ENCODE measurements at regions not wholly inside any gene's neighbourhood (a gene's known extent, or its start where the extent isn't known, plus 50 kb on each side); places are given as distances from the start of the nearest gene placed in this dataset.

DNA sequence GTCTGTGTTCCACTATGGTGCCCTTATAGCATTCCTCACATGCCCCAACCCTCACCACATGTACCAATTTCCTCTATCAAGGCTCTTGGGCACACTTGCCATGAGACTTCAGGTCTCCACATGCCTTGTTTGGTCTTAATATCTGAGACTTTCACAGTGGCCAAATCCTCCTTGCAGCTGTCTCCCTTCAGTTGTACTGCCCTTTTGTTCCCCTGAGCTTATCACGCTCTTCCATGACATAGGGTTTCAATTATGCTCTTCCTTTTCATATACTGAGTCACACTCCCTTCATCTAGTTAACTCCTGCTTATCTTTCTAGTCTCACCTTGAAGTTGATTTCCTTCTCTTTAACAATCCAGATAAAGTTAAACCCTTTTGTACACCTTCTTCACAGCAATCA lies 212.9 kb downstream of the PDHA2 start:
- TF ChIP-seq, protein P1, sequence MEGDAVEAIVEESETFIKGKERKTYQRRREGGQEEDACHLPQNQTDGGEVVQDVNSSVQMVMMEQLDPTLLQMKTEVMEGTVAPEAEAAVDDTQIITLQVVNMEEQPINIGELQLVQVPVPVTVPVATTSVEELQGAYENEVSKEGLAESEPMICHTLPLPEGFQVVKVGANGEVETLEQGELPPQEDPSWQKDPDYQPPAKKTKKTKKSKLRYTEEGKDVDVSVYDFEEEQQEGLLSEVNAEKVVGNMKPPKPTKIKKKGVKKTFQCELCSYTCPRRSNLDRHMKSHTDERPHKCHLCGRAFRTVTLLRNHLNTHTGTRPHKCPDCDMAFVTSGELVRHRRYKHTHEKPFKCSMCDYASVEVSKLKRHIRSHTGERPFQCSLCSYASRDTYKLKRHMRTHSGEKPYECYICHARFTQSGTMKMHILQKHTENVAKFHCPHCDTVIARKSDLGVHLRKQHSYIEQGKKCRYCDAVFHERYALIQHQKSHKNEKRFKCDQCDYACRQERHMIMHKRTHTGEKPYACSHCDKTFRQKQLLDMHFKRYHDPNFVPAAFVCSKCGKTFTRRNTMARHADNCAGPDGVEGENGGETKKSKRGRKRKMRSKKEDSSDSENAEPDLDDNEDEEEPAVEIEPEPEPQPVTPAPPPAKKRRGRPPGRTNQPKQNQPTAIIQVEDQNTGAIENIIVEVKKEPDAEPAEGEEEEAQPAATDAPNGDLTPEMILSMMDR (IDR thresholded peaks at IDR 0.05; ENCODE audit: low read depth, low read length, missing input control) = no peak
- no peak for TF ChIP-seq RAD21 (IDR thresholded peaks at IDR 0.05)
- TF ChIP-seq EGR1 (IDR thresholded peaks at IDR 0.05; ENCODE audit: low read depth in 2 of 2) = no peak
- TF ChIP-seq JUND (IDR thresholded peaks at IDR 0.05) = no peak
- TF ChIP-seq, protein P2, sequence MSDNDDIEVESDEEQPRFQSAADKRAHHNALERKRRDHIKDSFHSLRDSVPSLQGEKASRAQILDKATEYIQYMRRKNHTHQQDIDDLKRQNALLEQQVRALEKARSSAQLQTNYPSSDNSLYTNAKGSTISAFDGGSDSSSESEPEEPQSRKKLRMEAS (IDR thresholded peaks at IDR 0.05) = no peak
- no peak for TF ChIP-seq HNF4A (conservative IDR thresholded peaks at IDR 0.05)
- no peak for TF ChIP-seq GABPA (IDR thresholded peaks at IDR 0.05 in 1 of 2, conservative IDR thresholded peaks at IDR 0.05 in 1 of 2)
- no peak for TF ChIP-seq TAF1 (conservative IDR thresholded peaks at IDR 0.05)
- TF ChIP-seq, protein P3, sequence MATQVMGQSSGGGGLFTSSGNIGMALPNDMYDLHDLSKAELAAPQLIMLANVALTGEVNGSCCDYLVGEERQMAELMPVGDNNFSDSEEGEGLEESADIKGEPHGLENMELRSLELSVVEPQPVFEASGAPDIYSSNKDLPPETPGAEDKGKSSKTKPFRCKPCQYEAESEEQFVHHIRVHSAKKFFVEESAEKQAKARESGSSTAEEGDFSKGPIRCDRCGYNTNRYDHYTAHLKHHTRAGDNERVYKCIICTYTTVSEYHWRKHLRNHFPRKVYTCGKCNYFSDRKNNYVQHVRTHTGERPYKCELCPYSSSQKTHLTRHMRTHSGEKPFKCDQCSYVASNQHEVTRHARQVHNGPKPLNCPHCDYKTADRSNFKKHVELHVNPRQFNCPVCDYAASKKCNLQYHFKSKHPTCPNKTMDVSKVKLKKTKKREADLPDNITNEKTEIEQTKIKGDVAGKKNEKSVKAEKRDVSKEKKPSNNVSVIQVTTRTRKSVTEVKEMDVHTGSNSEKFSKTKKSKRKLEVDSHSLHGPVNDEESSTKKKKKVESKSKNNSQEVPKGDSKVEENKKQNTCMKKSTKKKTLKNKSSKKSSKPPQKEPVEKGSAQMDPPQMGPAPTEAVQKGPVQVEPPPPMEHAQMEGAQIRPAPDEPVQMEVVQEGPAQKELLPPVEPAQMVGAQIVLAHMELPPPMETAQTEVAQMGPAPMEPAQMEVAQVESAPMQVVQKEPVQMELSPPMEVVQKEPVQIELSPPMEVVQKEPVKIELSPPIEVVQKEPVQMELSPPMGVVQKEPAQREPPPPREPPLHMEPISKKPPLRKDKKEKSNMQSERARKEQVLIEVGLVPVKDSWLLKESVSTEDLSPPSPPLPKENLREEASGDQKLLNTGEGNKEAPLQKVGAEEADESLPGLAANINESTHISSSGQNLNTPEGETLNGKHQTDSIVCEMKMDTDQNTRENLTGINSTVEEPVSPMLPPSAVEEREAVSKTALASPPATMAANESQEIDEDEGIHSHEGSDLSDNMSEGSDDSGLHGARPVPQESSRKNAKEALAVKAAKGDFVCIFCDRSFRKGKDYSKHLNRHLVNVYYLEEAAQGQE (IDR thresholded peaks at IDR 0.05) = no peak

Measured in liver (tissue), 3 donors.